HG03025 (cell line): ENCODE measurements at regions not wholly inside any gene's neighbourhood (a gene's known extent, or its start where the extent isn't known, plus 50 kb on each side); places are given as distances from the start of the nearest gene placed in this dataset.
"Not testable (repeated sequence)": the region's sequence is repeated elsewhere in the genome, so short reads cannot be mapped to it uniquely, and the experiment has no call there.

Source experiments
- ATAC-seq: cut with Tn5 transposase; IDR thresholded peaks from one replicate; pipeline ENCODE4 v1.9.1; 2021; ENCODE audit warnings: mild to moderate bottlenecking, moderate library complexity; ENCODE audit not compliant: unreplicated experiment, low FRiP score

DNA sequence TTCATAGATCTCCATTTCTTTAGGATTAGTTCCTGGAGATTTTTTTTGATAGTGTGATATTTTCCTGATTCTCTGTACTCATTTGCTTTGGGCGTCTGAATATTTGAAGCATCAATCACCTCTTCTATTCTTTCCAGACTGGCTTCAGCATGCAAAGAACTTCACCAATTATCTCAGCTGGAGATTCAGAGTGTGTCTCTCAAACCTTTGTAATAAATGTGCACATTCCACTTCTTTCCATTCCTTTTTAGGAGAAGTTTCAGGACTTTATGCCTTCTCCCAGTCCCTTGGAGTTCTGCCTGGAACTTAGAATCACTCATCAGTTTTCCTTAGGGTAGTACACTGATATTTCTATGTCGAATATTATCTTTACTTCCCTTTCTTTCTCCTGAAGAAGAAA lies 334.8 kb downstream of the TEX13C start:
- ATAC-seq = no peak

GRCh38 chrX:125673758-125674157 lies 354.1 kb downstream of the TEX13C start:
- ATAC-seq = no peak

- ATAC-seq = no peak
These were observed 358.6 kb downstream of the TEX13C start for GRCh38 chrX:125678258-125678657.

GRCh38 chrX:125680366-125680765 lies 360.7 kb downstream of the TEX13C start:
- no peak for ATAC-seq

DNA sequence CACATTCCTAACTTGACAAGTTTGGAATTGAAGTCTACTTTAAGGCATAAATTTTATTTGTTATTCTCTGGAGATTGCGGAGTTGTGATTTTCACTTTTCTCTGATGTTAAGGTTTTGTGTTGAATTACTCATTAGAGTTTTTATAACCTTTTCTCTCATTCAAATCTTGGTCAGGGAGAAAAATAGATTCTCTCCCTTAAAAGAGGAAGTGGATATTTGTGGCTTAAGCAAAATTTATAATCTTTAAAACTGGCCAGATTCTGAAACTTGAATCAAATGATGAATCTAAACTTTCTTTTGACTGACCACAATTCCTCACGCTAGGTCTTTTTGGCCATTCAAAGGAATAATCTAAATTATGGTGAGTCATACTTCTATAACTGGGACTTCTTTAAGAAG lies 361.4 kb downstream of the TEX13C start:
- peak; percentile 36 for ATAC-seq

DNA sequence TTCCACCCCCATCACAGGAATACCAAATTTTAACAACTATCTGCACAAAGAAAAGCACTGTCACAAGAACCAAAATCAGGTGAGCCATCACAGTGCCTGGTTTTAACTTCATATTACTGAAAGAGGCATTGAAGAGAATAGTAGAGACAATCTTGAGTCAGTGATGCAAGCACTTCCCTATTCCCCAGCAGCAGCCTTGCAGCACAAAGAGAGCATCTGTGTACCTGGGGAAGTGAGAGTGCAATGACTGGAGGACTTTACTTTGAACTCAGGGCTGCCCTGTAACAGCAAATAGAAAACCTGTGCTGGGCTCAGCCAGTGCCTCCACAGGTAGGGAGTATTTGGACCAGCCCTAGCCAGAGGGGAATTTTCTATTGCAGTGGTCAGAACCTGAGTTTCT lies 361.8 kb downstream of the TEX13C start:
- ATAC-seq = peak; percentile 65

DNA sequence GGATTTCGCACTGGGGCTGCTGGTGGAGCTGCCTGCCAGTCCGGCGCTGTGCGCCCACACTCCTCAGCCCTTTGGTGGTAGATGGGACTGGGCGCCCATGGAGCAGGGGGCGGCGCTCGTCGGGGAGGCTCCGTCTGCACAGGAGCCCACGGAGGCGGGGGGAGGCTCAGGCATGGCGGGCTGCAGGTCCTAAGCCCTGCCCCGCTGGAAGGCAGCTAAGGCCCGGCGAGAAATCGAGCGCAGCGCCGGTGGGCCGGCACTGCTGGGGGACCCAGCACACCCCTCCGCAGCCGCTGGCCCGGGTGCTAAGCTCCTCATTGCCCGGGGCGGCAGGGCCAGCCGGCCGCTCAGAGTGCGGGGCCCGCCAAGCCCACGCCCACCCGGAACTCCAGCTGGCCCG lies 370.9 kb downstream of the TEX13C start:
- ATAC-seq = not testable (repeated sequence)

DNA sequence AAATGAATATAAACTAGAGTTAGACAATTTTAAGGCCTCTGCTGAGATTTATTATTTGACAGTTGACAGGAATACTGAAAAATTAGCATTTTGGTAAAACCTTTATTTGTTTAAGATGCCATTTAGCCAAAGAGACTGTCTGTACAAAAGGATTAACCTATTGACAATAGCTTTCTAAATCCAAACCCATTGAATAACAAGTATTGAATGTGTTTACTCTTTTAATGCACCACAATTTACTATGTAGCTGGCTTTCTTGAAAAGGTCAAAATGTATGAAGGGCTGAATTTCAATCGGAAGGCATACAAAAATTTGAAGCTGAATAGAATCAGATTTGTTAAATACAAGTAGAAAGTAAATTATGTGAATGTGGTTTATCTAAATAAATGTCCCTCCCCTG lies 374.5 kb downstream of the TEX13C start:
- ATAC-seq = no peak

- ATAC-seq = no peak
These were observed 389.4 kb downstream of the TEX13C start for GRCh38 chrX:125709074-125709473.

GRCh38 chrX:125709532-125709931 lies 389.9 kb downstream of the TEX13C start:
- no peak for ATAC-seq

GRCh38 chrX:125710403-125711062 lies 390.9 kb downstream of the TEX13C start:
- ATAC-seq = no peak

DNA sequence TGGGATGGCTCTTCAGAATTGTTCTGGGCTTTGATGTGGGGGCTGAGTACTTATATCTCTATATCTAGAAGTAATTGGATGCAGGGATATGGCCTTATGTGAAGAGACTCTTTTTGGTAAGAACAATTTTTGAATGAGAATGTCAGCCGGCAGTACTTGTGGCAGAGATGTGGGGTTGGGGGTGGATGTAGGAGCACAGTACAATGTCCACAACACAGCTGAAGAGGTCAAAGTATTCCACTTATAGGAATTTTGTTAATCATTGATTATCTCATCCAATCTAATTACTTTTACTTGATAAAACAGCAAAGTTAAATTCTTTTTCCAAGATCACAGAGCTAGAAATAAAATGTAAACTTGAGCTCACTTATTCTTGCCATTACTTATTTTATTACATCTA lies 391.4 kb downstream of the TEX13C start:
- no peak for ATAC-seq

- no peak for ATAC-seq
These were observed 394.0 kb downstream of the TEX13C start for GRCh38 chrX:125713633-125714032.

GRCh38 chrX:125727117-125727516 lies 407.4 kb downstream of the TEX13C start:
- no peak for ATAC-seq

GRCh38 chrX:125736008-125736729 lies 416.5 kb downstream of the TEX13C start:
- ATAC-seq = no peak

DNA sequence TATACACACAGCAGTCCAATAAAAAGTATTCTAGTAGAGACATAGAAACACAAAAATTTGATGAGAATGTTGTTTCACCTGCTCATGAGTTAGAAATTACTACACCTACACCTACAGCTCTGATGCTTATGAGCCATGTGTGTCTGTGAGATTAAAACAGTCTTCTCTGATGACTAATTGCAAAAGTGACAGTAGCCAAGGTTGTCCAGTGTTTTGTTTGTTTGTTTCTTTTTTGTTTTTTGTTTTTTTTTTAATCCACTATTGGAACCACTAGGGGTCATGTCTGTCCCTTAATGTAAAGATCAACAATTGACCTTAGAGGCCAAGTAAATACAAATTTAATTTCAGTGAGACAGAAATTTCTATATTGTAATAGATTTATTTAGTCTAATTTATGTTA lies 423.1 kb downstream of the TEX13C start:
- ATAC-seq = no peak

DNA sequence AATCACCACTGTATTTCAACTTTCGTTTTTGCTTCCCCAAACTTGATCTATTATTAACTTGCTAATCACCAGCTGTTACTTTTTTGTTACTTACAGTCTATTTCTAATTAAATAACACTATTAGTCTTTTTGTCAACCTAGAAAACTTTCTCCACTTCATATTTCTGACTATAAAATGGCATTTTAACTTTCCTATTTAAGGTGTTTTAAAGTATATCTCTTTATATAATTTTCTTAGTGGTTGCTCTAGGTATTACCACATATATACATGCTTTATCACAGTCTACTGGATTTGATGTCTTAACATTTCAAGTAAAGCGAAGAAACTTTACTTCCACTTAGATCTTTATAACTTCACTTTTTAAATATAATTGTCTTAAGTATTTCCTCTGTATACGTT lies 421.2 kb downstream of the DCAF12L2 start:
- no peak for ATAC-seq

DNA sequence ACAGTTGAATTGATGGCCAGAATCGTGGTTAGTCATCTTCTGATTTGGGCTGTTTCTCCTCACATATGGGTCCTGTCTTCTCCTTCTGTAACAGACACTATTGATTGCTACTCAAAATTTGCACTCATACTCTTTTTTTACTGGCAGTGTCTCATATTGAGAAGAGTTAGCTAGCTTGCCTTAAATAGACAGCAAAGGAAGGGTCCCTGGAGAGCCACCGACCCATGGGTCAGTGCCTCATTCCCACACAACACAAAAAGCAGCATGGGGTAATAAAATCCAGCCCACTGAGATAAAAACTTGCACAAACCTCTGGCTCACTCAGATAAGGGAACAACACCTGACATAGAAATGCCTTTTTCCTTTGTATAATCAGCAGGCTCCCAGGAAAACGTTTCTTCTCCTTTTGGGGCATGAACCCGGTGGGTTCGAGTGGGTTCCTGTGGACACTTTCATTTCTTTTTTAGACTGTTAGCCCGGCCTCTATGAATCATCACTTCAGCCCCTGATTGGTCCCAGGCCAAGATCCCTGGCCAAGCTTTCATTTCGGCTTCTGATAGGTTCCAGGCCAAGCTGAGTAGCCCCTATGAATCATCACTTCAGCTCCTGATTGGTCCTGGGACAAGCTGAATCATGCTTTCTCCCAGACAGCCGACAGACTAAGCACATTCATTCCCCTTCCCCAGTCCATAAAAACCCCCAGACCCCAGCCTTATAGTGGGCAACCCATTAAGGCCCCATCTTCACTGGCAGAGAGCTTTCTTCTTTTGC lies 408.1 kb downstream of the DCAF12L2 start:
- no peak for ATAC-seq

DNA sequence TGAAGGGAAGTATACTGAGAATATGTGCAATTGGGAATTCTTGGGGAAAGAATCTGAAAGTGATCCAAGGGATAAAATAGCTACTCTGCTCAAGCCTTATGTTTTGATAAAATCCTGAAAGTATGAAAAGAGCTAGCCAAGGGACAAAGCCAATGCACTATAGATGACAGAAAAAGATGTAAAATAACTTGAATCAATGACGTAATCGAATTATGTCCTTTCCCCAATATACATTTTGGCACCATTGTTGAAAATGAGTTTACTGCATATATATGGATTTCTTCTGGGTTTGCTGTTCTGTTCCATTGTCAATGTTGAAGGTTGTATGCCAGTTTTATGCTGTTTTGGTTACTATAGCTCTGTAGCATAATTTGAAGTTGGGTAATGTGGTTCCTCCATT lies 407.3 kb downstream of the DCAF12L2 start:
- ATAC-seq = no peak

- ATAC-seq = no peak
These were observed 403.1 kb downstream of the DCAF12L2 start for GRCh38 chrX:125762954-125763353.

GRCh38 chrX:125765347-125765746 lies 400.7 kb downstream of the DCAF12L2 start:
- ATAC-seq = no peak

DNA sequence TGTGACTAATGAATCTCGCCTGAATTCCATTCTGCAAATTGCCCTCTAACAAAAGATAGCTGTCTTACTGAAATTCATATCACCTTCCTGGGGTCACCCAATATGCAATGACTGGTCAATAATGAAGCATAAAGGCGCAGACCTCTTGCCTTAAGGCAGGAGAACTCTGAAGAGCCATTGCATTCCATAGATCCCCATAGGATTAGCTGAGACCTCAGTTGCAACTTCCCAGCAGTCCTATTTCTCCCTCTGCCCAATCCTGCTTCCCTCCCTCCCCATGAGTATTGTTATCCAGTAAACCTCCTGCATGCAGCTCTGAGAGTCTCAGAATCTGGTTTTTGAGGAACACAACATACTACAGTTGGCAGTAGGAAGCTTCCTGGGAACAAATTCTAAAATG lies 396.5 kb downstream of the DCAF12L2 start:
- ATAC-seq = no peak
